A673 (cell line): ENCODE measurements at regions not wholly inside any gene's neighbourhood (a gene's known extent, or its start where the extent isn't known, plus 50 kb on each side); places are given as distances from the start of the nearest gene placed in this dataset.

Experiments
- BruUV-seq: library from RNA; stranded (reverse); fragments of 400-500 nt; replicated peaks from 2 replicates; lab custom pipeline; 2021; lab: Mats Ljungman, UMichigan
- CTCF ChIA-PET: fragments of 300-600 bp; sonication (Branson Sonifier 250); formaldehyde crosslinking; loops from one replicate; lab custom pipeline; 2022; ENCODE audit warnings: antibody characterized with exemption; lab: Charles Lee
- POLR2A ChIA-PET: fragments of 300-600 bp; sonication (Branson Sonifier 250); formaldehyde crosslinking; loops from one replicate; lab custom pipeline; 2022; ENCODE audit warnings: antibody characterized with exemption; ENCODE audit not compliant: low non-redundant PET; lab: Charles Lee
- DNase-seq: peaks from one replicate; pipeline ENCODE4 v3.0.0-alpha.2; 2015; ENCODE audit warnings: low spot score
- H3K27ac ChIP-seq: fragments of 200-600 bp; sonication (generic); 2 replicates; pipeline ENCODE4 v1.5.1; 2016; ENCODE audit warnings: mixed run types, low read depth, mild to moderate bottlenecking, mixed read lengths, antibody characterized with exemption, low read length; ENCODE audit not compliant: poor library complexity, severe bottlenecking
- H3K27me3 ChIP-seq: fragments of 200-600 bp; sonication (generic); replicated peaks from 2 replicates; pipeline ENCODE4 v1.6.1; 2017; ENCODE audit warnings: mixed run types, low read depth, mild to moderate bottlenecking, mixed read lengths, antibody characterized with exemption, low read length; ENCODE audit not compliant: insufficient read depth, poor library complexity
- H3K36me3 ChIP-seq: fragments of 200-600 bp; sonication (generic); 2 replicates; pipeline ENCODE4 v1.6.1; 2016; ENCODE audit warnings: mixed run types, mild to moderate bottlenecking, mixed read lengths, antibody characterized with exemption, low read length; ENCODE audit not compliant: insufficient read depth, poor library complexity, severe bottlenecking
- H3K4me1 ChIP-seq: fragments of 200-600 bp; sonication (generic); 2 replicates; pipeline ENCODE4 v1.6.1; 2017; ENCODE audit warnings: mixed run types, mild to moderate bottlenecking, mixed read lengths, antibody characterized with exemption, low read length; ENCODE audit not compliant: insufficient read depth, poor library complexity, severe bottlenecking
- H3K4me3 ChIP-seq: fragments of 200-600 bp; sonication (generic); 2 replicates; pipeline ENCODE4 v1.5.1; 2016; ENCODE audit warnings: low read depth, mixed run types, mild to moderate bottlenecking, mixed read lengths, low read length; ENCODE audit not compliant: poor library complexity, severe bottlenecking
- H3K9me3 ChIP-seq: fragments of 200-600 bp; sonication (generic); 2 replicates; pipeline ENCODE4 v1.6.1; 2016; ENCODE audit warnings: mixed run types, low read depth, mild to moderate bottlenecking, mixed read lengths, antibody characterized with exemption, low read length; ENCODE audit not compliant: poor library complexity, severe bottlenecking
- CTCF ChIP-seq: fragments of 300-800, 200-600 bp; sonication (generic); conservative IDR thresholded peaks from 2 replicates; pipeline ENCODE4 v1.5.1; 2017; ENCODE audit warnings: low read depth, mild to moderate bottlenecking, antibody characterized with exemption, low read length, moderate library complexity, mixed read lengths
- EZH2 ChIP-seq: fragments of 200-600 bp; sonication (generic); IDR thresholded peaks from 2 replicates; pipeline ENCODE4 v1.6.1; 2017; ENCODE audit warnings: borderline replicate concordance, low read depth, mild to moderate bottlenecking, mixed read lengths, antibody characterized with exemption, low read length; ENCODE audit not compliant: poor library complexity, severe bottlenecking
- intact Hi-C: fragments of 100-400 bp; cut with micrococcal nuclease; formaldehyde crosslinking; loops from one replicate; pipeline ENCODE4 v1.10.0; 2022; ENCODE audit not compliant: unreplicated experiment

GRCh38 chr20:21839982-21840381 is 134.5 kb downstream of the PAX1 start:
- intact Hi-C loops: no loop called here
- ChIA-PET POLR2A (no interaction called here), CTCF (no interaction called here)
- no peak overlapping the region for H3K4me3 ChIP-seq
- BruUV-seq: no TSS peak
- H3K27me3 ChIP-seq: peaks cover 36% of the 10 kb centered on the region
- no peaks in the 10 kb centered on the region for H3K4me1 ChIP-seq
- H3K9me3 ChIP-seq: peaks cover 2% of the 10 kb centered on the region
- H3K36me3 ChIP-seq: no peaks in the 10 kb centered on the region
- no peak overlapping the region for H3K27ac ChIP-seq
- TF ChIP-seq EZH2 (no peak), CTCF (no peak)
- DNase-seq: no peak

GRCh38 chr20:21836346-21836745 is 130.9 kb downstream of the PAX1 start:
- H3K4me1 ChIP-seq: no peaks in the 10 kb centered on the region
- CTCF ChIA-PET: no interaction called here
- DNase-seq: no peak
- H3K36me3 ChIP-seq: no peaks in the 10 kb centered on the region
- H3K27me3 ChIP-seq: peaks cover 51% of the 10 kb centered on the region
- intact Hi-C loops: no loop called here
- TF ChIP-seq CTCF: no peak
- TF ChIP-seq EZH2: no peak
- H3K4me3 ChIP-seq: no peak overlapping the region
- BruUV-seq: no TSS peak
- H3K9me3 ChIP-seq: no peaks in the 10 kb centered on the region
- H3K27ac ChIP-seq: no peak overlapping the region
- POLR2A ChIA-PET: no interaction called here

- Histone ChIP-seq H3K27ac (no peak overlapping the region), H3K27me3 (peaks cover 46% of the 10 kb centered on the region), H3K4me3 (no peak overlapping the region), H3K9me3 (no peaks in the 10 kb centered on the region), H3K4me1 (no peaks in the 10 kb centered on the region), H3K36me3 (no peaks in the 10 kb centered on the region)
- TF ChIP-seq EZH2 (no peak), CTCF (no peak)
- intact Hi-C loops: no loop called here
- DNase-seq: no peak
- ChIA-PET CTCF (no interaction called here), POLR2A (no interaction called here)
- BruUV-seq: no TSS peak
These were observed 129.6 kb downstream of the PAX1 start for GRCh38 chr20:21835042-21835441.
